ENCODE measurements at regions not wholly inside any gene's neighbourhood (a gene's known extent, or its start where the extent isn't known, plus 50 kb on each side); places are given as distances from the start of the nearest gene placed in this dataset.
"Not testable (repeated sequence)": the region's sequence is repeated elsewhere in the genome, so short reads cannot be mapped to it uniquely, and the experiment has no call there.

DNA sequence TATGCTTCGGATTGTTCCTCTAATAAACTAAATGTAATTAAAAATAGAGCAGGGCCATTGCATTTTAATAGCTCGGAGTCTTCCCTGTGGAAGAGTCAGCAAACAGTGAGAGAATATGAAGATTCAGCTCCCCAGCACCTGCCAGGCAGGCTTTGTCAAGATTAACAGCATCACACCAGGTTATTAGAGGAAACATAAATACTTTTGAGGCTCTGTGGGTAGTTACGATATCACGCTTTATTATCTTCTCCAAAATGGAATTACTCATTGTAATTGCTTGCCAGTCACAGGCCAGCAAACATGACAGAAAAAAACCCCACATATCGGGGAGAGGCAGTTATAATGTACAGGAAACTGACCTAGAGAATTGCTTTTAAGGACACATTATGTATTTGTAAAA lies 303.9 kb downstream of the CPS1 start:
- WGBS, 2 donors, result 82 to 84% methylated on average over 5 of the region's 5 CpGs
- H3K36me3 ChIP-seq, result no peaks in the 10 kb centered on the region
- H3K27ac ChIP-seq, result no peak overlapping the region
- H3K9me3 ChIP-seq, result no peaks in the 10 kb centered on the region
- DNase-seq (ENCODE audit: low spot score in 2 of 2), result no peak
- H3K4me3 ChIP-seq, result no peak overlapping the region
- H3K27me3 ChIP-seq, result no peaks in the 10 kb centered on the region
- H3K4me1 ChIP-seq, result no peaks in the 10 kb centered on the region
- TF ChIP-seq POLR2A (IDR thresholded peaks at IDR 0.05) (no peak), EP300 (IDR thresholded peaks at IDR 0.05) (no peak)
- TF ChIP-seq, protein P1, sequence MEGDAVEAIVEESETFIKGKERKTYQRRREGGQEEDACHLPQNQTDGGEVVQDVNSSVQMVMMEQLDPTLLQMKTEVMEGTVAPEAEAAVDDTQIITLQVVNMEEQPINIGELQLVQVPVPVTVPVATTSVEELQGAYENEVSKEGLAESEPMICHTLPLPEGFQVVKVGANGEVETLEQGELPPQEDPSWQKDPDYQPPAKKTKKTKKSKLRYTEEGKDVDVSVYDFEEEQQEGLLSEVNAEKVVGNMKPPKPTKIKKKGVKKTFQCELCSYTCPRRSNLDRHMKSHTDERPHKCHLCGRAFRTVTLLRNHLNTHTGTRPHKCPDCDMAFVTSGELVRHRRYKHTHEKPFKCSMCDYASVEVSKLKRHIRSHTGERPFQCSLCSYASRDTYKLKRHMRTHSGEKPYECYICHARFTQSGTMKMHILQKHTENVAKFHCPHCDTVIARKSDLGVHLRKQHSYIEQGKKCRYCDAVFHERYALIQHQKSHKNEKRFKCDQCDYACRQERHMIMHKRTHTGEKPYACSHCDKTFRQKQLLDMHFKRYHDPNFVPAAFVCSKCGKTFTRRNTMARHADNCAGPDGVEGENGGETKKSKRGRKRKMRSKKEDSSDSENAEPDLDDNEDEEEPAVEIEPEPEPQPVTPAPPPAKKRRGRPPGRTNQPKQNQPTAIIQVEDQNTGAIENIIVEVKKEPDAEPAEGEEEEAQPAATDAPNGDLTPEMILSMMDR (IDR thresholded peaks at IDR 0.05), result no peak

DNA sequence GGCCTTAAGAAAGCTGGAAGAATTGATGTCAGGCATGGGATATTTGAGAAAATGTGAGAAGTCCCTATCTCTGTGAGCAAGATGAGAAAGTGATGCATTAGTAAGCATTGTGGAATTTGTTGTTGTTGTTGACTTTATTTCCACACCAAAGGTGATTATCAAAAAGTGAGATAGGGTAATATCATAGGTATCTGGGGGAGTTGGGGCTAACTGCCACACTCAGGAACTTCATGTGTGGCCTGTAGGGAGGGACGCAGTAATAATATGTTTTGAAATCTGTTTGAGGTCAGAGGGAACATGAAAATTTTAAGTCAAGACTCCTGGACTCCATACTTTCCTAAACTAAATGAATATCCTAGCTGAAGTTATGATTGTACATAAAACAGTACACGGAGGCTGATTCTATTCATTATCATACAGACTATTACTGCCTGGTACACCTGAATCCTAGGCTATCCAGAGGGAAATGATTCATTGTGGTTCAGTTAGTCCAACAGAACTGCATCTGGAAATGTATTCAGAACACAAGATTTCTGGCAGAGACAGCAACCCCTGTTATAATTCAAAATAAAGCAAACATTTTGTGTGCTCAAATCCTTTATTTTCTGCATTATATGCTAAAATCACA lies 304.8 kb downstream of the CPS1 start:
- no peak overlapping the region for H3K27ac ChIP-seq
- WGBS, 2 donors, result 64 to 68% methylated on average over 2 of the region's 2 CpGs
- H3K36me3 ChIP-seq, result no peaks in the 10 kb centered on the region
- no peaks in the 10 kb centered on the region for H3K9me3 ChIP-seq
- DNase-seq (ENCODE audit: low spot score in 2 of 2), result no peak
- H3K27me3 ChIP-seq, result no peaks in the 10 kb centered on the region
- TF ChIP-seq EP300 (IDR thresholded peaks at IDR 0.05) (no peak), POLR2A (IDR thresholded peaks at IDR 0.05) (no peak)
- TF ChIP-seq, protein P1 (IDR thresholded peaks at IDR 0.05), result no peak
- H3K4me3 ChIP-seq, result no peak overlapping the region
- no peaks in the 10 kb centered on the region for H3K4me1 ChIP-seq

DNA sequence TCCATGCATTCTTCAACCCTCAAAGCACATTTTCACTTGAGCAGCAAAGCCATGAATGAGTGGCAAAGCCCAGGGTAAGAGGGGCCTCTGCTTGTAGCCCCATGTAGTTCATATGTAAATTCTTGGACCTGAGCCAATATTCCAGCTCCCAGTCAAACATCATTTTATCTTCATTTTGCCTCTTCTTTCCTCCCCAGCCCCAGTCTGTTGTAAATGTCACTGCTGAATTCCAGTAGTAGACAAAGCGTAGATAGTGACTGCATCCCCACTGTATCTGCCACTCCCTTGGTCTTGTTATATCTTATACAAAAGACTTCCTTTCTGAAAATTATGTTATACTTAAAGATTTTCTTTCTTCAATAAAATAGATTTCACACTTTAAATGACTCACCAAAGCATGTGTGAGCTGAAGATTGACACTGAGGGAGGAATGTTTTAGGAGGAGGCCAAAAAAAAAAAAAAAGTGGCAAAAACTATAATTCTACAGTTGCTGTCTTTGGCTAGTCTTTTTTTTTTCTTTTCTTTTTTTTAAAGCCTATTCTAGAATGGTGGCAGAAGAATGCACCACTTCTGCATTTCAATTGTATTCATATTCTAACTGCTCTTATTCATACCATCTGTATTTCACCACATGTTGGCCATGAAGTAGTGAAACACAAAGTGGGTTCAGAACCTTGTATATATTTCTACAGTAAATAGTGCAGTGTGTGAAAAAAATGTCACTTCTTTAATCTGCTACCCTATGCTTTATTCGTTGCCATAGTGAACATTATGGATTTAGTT lies 306.1 kb downstream of the CPS1 start:
- Histone ChIP-seq H3K36me3 (no peaks in the 10 kb centered on the region), H3K4me1 (no peaks in the 10 kb centered on the region), H3K27me3 (no peaks in the 10 kb centered on the region), H3K9me3 (no peaks in the 10 kb centered on the region), H3K4me3 (no peak overlapping the region), H3K27ac (no peak overlapping the region)
- TF ChIP-seq EP300 (IDR thresholded peaks at IDR 0.05) (no peak), POLR2A (IDR thresholded peaks at IDR 0.05) (no peak)
- TF ChIP-seq, protein P1 (IDR thresholded peaks at IDR 0.05), result no peak
- DNase-seq (ENCODE audit: low spot score in 2 of 2), result no peak
- WGBS, 2 donors, result 68 to 74% methylated on average over 2 of the region's 2 CpGs

- Histone ChIP-seq H3K9me3 (no peaks in the 10 kb centered on the region), H3K36me3 (no peaks in the 10 kb centered on the region), H3K27me3 (no peaks in the 10 kb centered on the region), H3K4me1 (no peaks in the 10 kb centered on the region), H3K4me3 (no peak overlapping the region), H3K27ac (no peak overlapping the region)
- WGBS, 2 donors, result 71 to 84% methylated on average over 1 of the region's 1 CpG
- no peak for TF ChIP-seq POLR2A (IDR thresholded peaks at IDR 0.05)
- no peak for TF ChIP-seq EP300 (IDR thresholded peaks at IDR 0.05)
- TF ChIP-seq, protein P1 (IDR thresholded peaks at IDR 0.05), result no peak
- DNase-seq (ENCODE audit: low spot score in 2 of 2), result no peak
Measured at GRCh38 chr2:210863283-210863682, 306.9 kb downstream of the CPS1 start.

DNA sequence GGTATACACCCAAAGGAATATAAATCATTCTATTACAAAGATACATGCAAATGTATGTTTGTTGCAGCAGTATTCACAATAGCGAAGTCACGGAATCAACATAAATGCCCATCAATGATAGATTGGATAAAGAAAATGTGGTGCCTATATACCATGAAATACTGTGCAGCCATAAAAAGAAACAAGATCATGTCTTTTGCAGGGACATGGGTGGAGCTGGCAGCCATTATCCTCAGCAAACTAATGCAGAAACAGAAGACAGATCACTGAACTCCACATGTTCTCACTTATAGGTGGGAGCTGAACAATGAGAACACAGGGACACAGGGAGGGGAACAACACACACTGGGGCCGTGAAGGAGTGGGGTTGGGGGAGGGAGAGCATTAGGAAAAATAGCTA lies 315.2 kb downstream of the CPS1 start:
- not testable (repeated sequence) for DNase-seq (ENCODE audit: low spot score in 2 of 2); H3K27ac ChIP-seq; H3K36me3 ChIP-seq; H3K9me3 ChIP-seq; H3K27me3 ChIP-seq; H3K4me1 ChIP-seq; H3K4me3 ChIP-seq
- WGBS, 2 donors, result 87 to 88% methylated on average over 3 of the region's 3 CpGs
